Upper lobe of right lung (tissue), 1 donor: ENCODE measurements at regions not wholly inside any gene's neighbourhood (a gene's known extent, or its start where the extent isn't known, plus 50 kb on each side); places are given as distances from the start of the nearest gene placed in this dataset.
A peak's percentile ranks its signal among the peaks of the same experiment; 100 is the strongest.

Experiments used
- ATAC-seq: fragments of 200-7000 bp; cut with Tn5 transposase; one replicate; pipeline ENCODE4 v1.9.1; 2020; ENCODE audit warnings: mild to moderate bottlenecking, moderate library complexity
- DNase-seq: peaks from one replicate; pipeline ENCODE4 v3.0.0-alpha.2; 2020
- H3K27ac ChIP-seq: fragments of 200-600 bp; one replicate; pipeline ENCODE4 v1.8.0; 2022
- H3K27me3 ChIP-seq: fragments of 200-600 bp; one replicate; pipeline ENCODE4 v1.8.0; 2022; ENCODE audit warnings: mild to moderate bottlenecking
- H3K36me3 ChIP-seq: fragments of 200-600 bp; one replicate; pipeline ENCODE4 v1.8.0; 2022
- H3K4me1 ChIP-seq: fragments of 200-600 bp; one replicate; pipeline ENCODE4 v1.8.0; 2022
- H3K4me3 ChIP-seq: fragments of 200-600 bp; one replicate; pipeline ENCODE4 v1.8.0; 2022; ENCODE audit warnings: mild to moderate bottlenecking
- H3K9me3 ChIP-seq: fragments of 200-600 bp; one replicate; pipeline ENCODE4 v1.8.0; 2022
- CTCF ChIP-seq: fragments of 200-600 bp; IDR thresholded peaks from one replicate; pipeline ENCODE4 v1.8.0; 2022; ENCODE audit warnings: antibody characterized with exemption
- intact Hi-C: fragments of 100-400 bp; cut with DNase I; formaldehyde crosslinking; loops from one replicate; pipeline ENCODE4 v1.11.0; 2022
- donor health status: DM: no; HTN: yes; CAD: no; lungs with severe emphysema.

DNA sequence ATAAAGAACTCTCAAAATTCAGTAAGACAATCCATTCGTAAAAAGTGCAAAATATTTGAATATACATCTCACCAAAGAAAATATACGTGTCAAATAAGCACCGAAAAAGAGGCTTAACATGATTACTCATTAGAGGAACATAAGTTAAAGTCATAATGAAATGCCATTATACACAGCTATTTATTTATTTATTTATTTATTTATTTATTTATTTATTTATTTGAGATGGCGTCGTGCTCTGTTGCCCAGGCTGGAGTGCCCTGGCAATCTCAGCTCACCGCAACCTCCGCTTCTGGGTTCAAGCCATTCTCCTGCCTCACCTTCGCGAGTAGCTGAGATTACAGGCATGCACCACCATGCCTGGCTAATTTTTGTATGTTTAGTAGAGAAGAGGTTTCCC lies 203.6 kb upstream of the UBASH3B start:
- no peak overlapping the region for H3K27ac ChIP-seq
- ATAC-seq (no peak), DNase-seq (no peak)
- H3K9me3 ChIP-seq, result no peaks in the 10 kb centered on the region
- H3K36me3 ChIP-seq, result no peaks in the 10 kb centered on the region
- TF ChIP-seq CTCF, result no peak
- intact Hi-C loops, result no loop called here
- no peaks in the 10 kb centered on the region for H3K4me1 ChIP-seq
- no peak overlapping the region for H3K4me3 ChIP-seq
- H3K27me3 ChIP-seq, result no peaks in the 10 kb centered on the region

DNA sequence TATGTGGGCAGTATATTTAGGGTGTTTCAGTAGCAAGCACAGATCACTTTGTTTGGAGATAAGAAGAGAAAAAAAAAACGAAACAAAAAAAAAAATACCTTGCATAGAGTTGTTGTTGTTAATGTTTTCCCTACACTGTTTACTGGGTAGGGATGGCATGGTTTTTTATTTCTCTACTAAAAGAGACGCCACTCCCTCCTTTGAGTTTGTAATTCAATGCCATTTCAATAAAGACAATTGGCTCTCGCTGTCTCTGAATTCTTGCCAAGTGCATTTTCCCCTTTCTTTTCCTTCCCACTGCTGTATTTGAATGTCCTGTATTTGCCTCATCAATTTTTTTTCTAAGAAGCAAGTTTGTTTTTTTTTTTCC lies 213.9 kb upstream of the UBASH3B start:
- intact Hi-C loops, result no loop called here
- DNase-seq (no peak), ATAC-seq (no peak)
- Histone ChIP-seq H3K4me1 (peaks cover 16% of the 10 kb centered on the region), H3K9me3 (no peaks in the 10 kb centered on the region), H3K36me3 (no peaks in the 10 kb centered on the region), H3K27ac (no peak overlapping the region), H3K4me3 (peak overlapping the region; percentile 46), H3K27me3 (peaks cover 8% of the 10 kb centered on the region)
- TF ChIP-seq CTCF, result no peak

- no peaks in the 10 kb centered on the region for H3K36me3 ChIP-seq
- ATAC-seq (peak; percentile 49), DNase-seq (no peak)
- H3K4me3 ChIP-seq, result peak overlapping the region; percentile 46
- H3K27ac ChIP-seq, result peak overlapping the region; percentile 84
- H3K4me1 ChIP-seq, result peaks cover 16% of the 10 kb centered on the region
- H3K27me3 ChIP-seq, result peaks cover 8% of the 10 kb centered on the region
- TF ChIP-seq CTCF, result no peak
- no peaks in the 10 kb centered on the region for H3K9me3 ChIP-seq
- intact Hi-C loops, result no loop called here
Observed at GRCh38 chr11:122440811-122441665, 214.5 kb upstream of the UBASH3B start.

DNA sequence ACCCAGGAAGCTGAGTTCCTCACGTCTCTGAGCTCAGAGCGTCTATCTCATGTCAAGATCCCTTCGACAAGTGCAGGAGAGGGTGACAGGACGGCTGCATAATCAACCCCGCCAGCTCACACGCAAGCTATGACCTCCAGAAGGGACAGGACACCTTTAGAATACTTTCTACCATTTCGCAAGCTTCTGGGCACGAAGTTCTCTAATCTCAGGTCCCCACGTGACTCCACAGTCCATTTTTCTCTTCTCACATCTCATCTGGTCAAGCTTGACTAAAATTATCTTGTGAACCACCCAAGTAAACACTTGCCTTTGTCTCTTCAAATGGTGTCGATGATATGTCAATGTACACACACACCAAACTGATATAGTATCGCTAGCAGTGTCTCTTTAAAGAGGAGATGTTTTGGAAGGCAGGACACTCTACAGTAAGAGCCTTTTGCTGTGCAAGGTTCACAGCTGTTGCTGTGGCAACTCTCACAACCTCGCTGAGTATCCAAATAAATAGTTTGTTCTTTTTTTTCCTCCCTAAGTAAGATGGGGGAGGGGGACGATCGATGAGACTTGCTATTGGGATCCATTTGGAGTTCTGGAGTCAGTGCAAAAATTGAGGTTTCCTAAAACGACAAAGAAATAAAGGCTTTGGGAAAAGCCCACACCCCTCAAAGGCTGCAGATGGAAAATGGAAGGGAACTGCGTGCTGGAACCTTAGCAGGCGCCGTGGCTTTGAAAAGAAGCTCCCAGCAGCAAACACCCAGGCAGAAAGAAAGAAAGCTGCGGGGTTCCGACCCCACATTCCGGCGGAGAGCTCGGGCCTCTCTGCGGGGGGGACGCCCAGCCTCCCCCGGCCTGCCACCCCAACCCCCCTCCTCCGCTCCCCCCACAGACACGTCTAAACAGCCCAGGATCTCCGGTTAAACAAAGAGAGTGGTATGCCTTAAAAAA lies 215.4 kb upstream of the UBASH3B start:
- H3K4me1 ChIP-seq, result peaks cover 16% of the 10 kb centered on the region
- peaks cover 8% of the 10 kb centered on the region for H3K27me3 ChIP-seq
- DNase-seq (no peak), ATAC-seq (peak; percentile 54)
- peak overlapping the region; percentile 46 for H3K4me3 ChIP-seq
- no peak for TF ChIP-seq CTCF
- intact Hi-C loops, result no loop called here
- no peaks in the 10 kb centered on the region for H3K9me3 ChIP-seq
- peak overlapping the region; percentile 84 for H3K27ac ChIP-seq
- H3K36me3 ChIP-seq, result no peaks in the 10 kb centered on the region

DNA sequence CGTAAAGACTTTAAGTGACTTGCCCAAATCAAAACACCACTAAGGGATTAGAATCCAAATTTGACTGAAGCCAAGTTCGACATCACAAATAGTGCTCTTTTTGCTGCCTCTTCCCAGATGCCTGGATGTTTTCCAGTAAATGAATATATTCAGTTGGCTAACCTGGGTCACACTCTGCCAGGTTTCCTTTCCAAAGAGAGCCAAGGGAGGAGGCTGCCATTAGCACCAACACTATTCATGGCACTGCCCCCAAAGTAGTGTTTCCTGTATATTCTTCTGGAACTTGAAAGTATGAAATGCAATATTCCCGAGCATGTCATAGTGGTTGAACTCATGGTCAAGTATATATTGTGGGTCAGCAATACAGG lies 219.3 kb upstream of the UBASH3B start:
- H3K27ac ChIP-seq, result no peak overlapping the region
- H3K27me3 ChIP-seq, result peaks cover 5% of the 10 kb centered on the region
- DNase-seq (no peak), ATAC-seq (no peak)
- no peak overlapping the region for H3K4me3 ChIP-seq
- TF ChIP-seq CTCF, result no peak
- peaks cover 12% of the 10 kb centered on the region for H3K4me1 ChIP-seq
- intact Hi-C loops, result no loop called here
- no peaks in the 10 kb centered on the region for H3K36me3 ChIP-seq
- H3K9me3 ChIP-seq, result no peaks in the 10 kb centered on the region
